Keratinocyte (primary cell): ENCODE measurements at regions not wholly inside any gene's neighbourhood (a gene's known extent, or its start where the extent isn't known, plus 50 kb on each side); places are given as distances from the start of the nearest gene placed in this dataset.

Source experiments
- DNase-seq: peaks from one replicate; pipeline ENCODE4 v3.0.0-alpha.2; 2011; ENCODE audit warnings: low read depth, missing footprints, low spot score
- FAIRE-seq: peaks from 2 replicates; lab custom pipeline; 2011; peaks lifted over from hg19 to GRCh38; lab: Jason Lieb, UNC
- H2AFZ ChIP-seq: 2 replicates; pipeline ENCODE4 v1.6.0; 2012; ENCODE audit warnings: low read length, control low read depth, inconsistent platforms; ENCODE audit not compliant: control insufficient read depth
- H3K27ac ChIP-seq: 2 replicates; pipeline ENCODE4 v1.5.1; 2011; ENCODE audit warnings: low read length; ENCODE audit not compliant: control insufficient read depth, insufficient read depth
- H3K27me3 ChIP-seq: 3 replicates; pipeline ENCODE4 v1.6.0; 2011; ENCODE audit warnings: low read length; ENCODE audit not compliant: control insufficient read depth, insufficient read depth; ENCODE audit errors: extremely low read depth
- H3K36me3 ChIP-seq, 2 experiments: 2 replicates in 1 of 2; 3 replicates in 1 of 2; pipeline ENCODE4 v1.5.1; 2011; ENCODE audit warnings: low read length in 2 of 2, mild to moderate bottlenecking in 1 of 2; ENCODE audit not compliant: control insufficient read depth in 2 of 2, insufficient read depth in 2 of 2; ENCODE audit errors: extremely low read depth in 1 of 2
- H3K4me1 ChIP-seq: 3 replicates; pipeline ENCODE4 v1.5.1; 2011; ENCODE audit warnings: low read length; ENCODE audit not compliant: control insufficient read depth, insufficient read depth; ENCODE audit errors: extremely low read depth
- H3K4me2 ChIP-seq: 3 replicates; pipeline ENCODE4 v1.6.0; 2011; ENCODE audit warnings: low read depth, low read length; ENCODE audit not compliant: control insufficient read depth, insufficient read depth; ENCODE audit errors: extremely low read depth
- H3K4me3 ChIP-seq, 3 experiments: fragments of 200-600 bp in 1 of 3; sonication (generic) in 1 of 3; 2 replicates in 2 of 3; 3 replicates in 1 of 3; pipeline ENCODE4 v1.5.1; 2011 to 2016; ENCODE audit warnings: low read length in 3 of 3, mild to moderate bottlenecking in 3 of 3, control low read depth in 2 of 3, inconsistent platforms in 1 of 3, low read depth in 1 of 3, mixed read lengths in 1 of 3, mixed run types in 1 of 3, moderate library complexity in 1 of 3; ENCODE audit not compliant: control insufficient read depth in 2 of 3, insufficient read depth in 2 of 3; ENCODE audit errors: extremely low read depth in 1 of 3
- H3K79me2 ChIP-seq: 2 replicates; pipeline ENCODE4 v1.6.0; 2012; ENCODE audit warnings: low read length; ENCODE audit not compliant: control insufficient read depth, insufficient read depth
- H3K9ac ChIP-seq: 3 replicates; pipeline ENCODE4 v1.6.0; 2011; ENCODE audit warnings: low read length; ENCODE audit not compliant: control insufficient read depth, insufficient read depth; ENCODE audit errors: extremely low read depth
- H3K9me1 ChIP-seq: 3 replicates; pipeline ENCODE4 v1.6.0; 2011; ENCODE audit warnings: low read length; ENCODE audit not compliant: control insufficient read depth, insufficient read depth; ENCODE audit errors: extremely low read depth
- H3K9me3 ChIP-seq: 2 replicates; pipeline ENCODE4 v1.5.1; 2012; ENCODE audit warnings: low read depth, low read length; ENCODE audit not compliant: control insufficient read depth
- H4K20me1 ChIP-seq: 3 replicates; pipeline ENCODE4 v1.6.0; 2011; ENCODE audit warnings: low read length; ENCODE audit not compliant: control insufficient read depth, insufficient read depth; ENCODE audit errors: extremely low read depth
- EZH2 ChIP-seq: IDR thresholded peaks from one replicate; pipeline ENCODE4 v1.6.1; 2012; ENCODE audit warnings: inconsistent platforms, mild to moderate bottlenecking, low read length, moderate library complexity
- dilution Hi-C: fragments of 300-500 bp; cut with MboI; formaldehyde crosslinking; loops from one replicate; pipeline ENCODE4 v1.7.0; 2020; ENCODE audit warnings: low sequenced_read_pairs; ENCODE audit not compliant: extremely low pct_ligation_motif_present
- TF ChIP-seq, protein P1 (sequence below), 3 experiments: IDR thresholded peaks in 1 of 3; conservative IDR thresholded peaks in 1 of 3; optimal IDR thresholded peaks in 1 of 3; 2 replicates in 2 of 3; 3 replicates in 1 of 3; pipeline versions ENCODE3 to v1.5.1; 2011; ENCODE audit warnings: low read length in 3 of 3, mild to moderate bottlenecking in 3 of 3, moderate library complexity in 2 of 3, control low read depth in 1 of 3, inconsistent platforms in 1 of 3; ENCODE audit not compliant: insufficient read depth in 2 of 3; ENCODE audit errors: extremely low read depth in 1 of 3

DNA sequence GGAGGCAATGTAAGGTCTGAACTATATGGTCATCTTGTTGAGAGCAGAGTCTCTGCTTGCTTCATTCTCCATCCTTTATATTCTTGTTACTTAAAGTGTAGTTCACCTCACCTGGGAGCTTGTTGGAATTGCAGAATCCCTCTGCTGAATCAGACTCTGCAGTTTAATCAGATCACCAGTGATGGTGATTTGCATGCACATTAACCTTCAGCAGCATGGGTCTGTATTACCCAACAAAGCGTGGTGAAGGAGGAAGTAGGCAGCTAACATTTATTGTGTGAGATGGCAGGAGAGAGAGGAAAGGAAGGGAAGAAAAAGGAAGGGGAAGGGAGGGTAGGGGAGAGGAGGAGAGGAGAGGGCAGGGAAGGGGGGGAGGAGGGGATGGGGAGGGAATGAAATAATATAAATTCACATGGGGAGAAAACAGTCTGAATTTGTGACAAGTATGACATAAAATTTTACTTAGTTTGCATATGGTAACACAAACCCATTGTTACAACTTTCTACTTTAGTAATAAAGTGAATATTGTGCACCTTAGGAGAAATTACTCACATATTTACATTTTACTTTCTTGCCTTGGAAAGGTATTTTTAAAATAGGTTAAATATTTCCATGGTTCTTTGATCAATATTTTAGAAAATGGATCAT, 740.7 kb downstream of the DHX35 start:
- FAIRE-seq (no peak), DNase-seq (no peak)
- H2AFZ ChIP-seq, result no peak overlapping the region
- TF ChIP-seq, protein P1, sequence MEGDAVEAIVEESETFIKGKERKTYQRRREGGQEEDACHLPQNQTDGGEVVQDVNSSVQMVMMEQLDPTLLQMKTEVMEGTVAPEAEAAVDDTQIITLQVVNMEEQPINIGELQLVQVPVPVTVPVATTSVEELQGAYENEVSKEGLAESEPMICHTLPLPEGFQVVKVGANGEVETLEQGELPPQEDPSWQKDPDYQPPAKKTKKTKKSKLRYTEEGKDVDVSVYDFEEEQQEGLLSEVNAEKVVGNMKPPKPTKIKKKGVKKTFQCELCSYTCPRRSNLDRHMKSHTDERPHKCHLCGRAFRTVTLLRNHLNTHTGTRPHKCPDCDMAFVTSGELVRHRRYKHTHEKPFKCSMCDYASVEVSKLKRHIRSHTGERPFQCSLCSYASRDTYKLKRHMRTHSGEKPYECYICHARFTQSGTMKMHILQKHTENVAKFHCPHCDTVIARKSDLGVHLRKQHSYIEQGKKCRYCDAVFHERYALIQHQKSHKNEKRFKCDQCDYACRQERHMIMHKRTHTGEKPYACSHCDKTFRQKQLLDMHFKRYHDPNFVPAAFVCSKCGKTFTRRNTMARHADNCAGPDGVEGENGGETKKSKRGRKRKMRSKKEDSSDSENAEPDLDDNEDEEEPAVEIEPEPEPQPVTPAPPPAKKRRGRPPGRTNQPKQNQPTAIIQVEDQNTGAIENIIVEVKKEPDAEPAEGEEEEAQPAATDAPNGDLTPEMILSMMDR (optimal IDR thresholded peaks at IDR 0.05 in 1 of 3, IDR thresholded peaks at IDR 0.05 in 1 of 3, conservative IDR thresholded peaks at IDR 0.05 in 1 of 3; ENCODE audit: extremely low read depth in 1 of 3, insufficient read depth in 2 of 3, low read length in 3 of 3), result no peak
- TF ChIP-seq EZH2, result no peak
- H3K4me3 ChIP-seq, result no peak overlapping the region
- dilution Hi-C loops, result no loop called here
- no peaks in the 10 kb centered on the region for H4K20me1 ChIP-seq
- no peaks in the 10 kb centered on the region for H3K4me1 ChIP-seq
- H3K4me2 ChIP-seq, result no peak overlapping the region
- no peaks in the 10 kb centered on the region for H3K9me1 ChIP-seq
- no peaks in the 10 kb centered on the region for H3K36me3 ChIP-seq
- no peaks in the 10 kb centered on the region for H3K27me3 ChIP-seq
- H3K27ac ChIP-seq, result no peak overlapping the region
- no peaks in the 10 kb centered on the region for H3K9me3 ChIP-seq
- H3K79me2 ChIP-seq, result no peaks in the 10 kb centered on the region
- H3K9ac ChIP-seq, result no peak overlapping the region

DNA sequence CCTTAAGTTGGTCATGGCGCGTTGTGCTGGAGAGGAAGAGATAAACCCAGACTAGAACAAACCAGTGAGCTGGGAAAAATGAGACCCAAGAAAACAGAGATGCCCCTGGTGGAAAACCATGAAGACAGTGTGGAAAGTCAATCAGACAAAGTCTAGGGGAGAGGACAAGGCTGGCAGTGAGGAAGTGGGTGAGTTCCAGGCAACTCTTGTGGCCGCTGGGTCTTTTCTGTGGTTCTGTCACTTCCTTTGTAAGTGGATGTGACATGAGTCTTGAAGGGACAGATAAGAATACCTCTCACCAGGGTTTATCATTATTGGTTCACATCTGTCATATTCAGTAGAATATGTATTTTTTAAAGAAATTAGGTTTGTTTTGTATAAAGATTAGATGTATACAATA, 738.4 kb downstream of the DHX35 start:
- Histone ChIP-seq H4K20me1 (no peaks in the 10 kb centered on the region), H3K4me3 (no peak overlapping the region), H3K4me1 (no peaks in the 10 kb centered on the region), H3K27ac (no peak overlapping the region), H2AFZ (no peak overlapping the region), H3K4me2 (no peak overlapping the region), H3K9me1 (no peaks in the 10 kb centered on the region), H3K27me3 (no peaks in the 10 kb centered on the region), H3K79me2 (no peaks in the 10 kb centered on the region), H3K9me3 (no peaks in the 10 kb centered on the region), H3K36me3 (no peaks in the 10 kb centered on the region), H3K9ac (no peak overlapping the region)
- dilution Hi-C loops, result no loop called here
- DNase-seq, result no peak
- no peak for FAIRE-seq
- no peak for TF ChIP-seq EZH2
- TF ChIP-seq, protein P1 (optimal IDR thresholded peaks at IDR 0.05 in 1 of 3, IDR thresholded peaks at IDR 0.05 in 1 of 3, conservative IDR thresholded peaks at IDR 0.05 in 1 of 3; ENCODE audit: extremely low read depth in 1 of 3, insufficient read depth in 2 of 3, low read length in 3 of 3), result no peak
